HG03469 (cell line): ENCODE measurements at regions not wholly inside any gene's neighbourhood (a gene's known extent, or its start where the extent isn't known, plus 50 kb on each side); places are given as distances from the start of the nearest gene placed in this dataset.
"Not testable (repeated sequence)": the region's sequence is repeated elsewhere in the genome, so short reads cannot be mapped to it uniquely, and the experiment has no call there.

Experiments used
- ATAC-seq: cut with Tn5 transposase; IDR thresholded peaks from one replicate; pipeline ENCODE4 v1.9.1; 2021; ENCODE audit warnings: mild to moderate bottlenecking, moderate library complexity, moderate number of reproducible peaks; ENCODE audit not compliant: unreplicated experiment

GRCh38 chr18:77369644-77370043, 120.0 kb downstream of the GALR1 start:
- ATAC-seq, result no peak

GRCh38 chr18:77373730-77374445, 124.2 kb downstream of the GALR1 start:
- no peak for ATAC-seq

DNA sequence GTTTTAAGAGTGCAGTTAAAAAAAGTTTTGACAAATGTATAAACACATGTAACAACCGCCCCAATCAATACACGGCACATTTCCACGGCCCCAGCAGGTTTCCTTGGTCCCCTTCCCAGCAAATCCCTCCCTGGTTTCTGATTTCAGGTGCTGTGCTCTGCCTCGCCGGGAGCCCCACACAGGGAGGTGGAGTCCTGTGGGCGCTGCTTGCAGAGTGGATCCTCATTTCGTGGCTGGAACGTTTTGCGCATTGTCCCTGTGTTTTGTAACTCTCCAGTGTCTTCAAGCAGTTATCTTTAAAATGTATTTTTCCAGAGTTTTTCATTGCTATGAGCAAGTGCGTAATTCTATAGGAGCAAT, 124.8 kb downstream of the GALR1 start:
- no peak for ATAC-seq

DNA sequence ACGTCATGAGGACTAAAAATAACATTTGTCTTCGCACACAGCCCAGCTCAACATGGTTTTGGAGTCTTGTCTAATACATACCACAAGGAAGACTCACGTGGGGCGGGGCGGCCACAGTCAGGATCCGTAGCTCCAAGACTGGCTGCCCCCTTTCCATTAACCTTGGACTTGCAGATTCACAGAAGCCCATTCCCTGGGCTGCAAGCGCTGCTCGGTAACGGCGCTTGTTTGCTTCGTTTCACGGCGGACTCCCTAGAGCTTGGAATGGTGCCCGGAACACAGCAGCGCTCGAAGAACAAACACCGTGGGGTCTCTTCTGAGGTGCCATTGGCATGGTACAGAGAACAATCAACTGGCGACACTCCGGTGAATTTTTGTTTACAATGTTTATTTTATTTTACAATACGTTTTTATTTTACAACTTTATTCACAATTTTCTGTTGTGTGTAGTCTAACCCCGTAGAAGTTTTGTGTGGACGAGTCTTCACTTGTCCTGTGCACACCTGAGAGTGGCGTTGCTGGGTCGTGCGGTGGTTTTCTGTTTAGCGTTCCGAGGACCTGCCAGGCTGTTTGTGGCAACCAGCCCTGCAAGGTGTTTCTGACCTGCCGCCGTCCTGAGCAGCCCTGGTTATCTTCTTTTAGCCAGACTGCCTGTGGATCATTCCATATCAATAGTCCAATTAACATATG, 126.5 kb downstream of the GALR1 start:
- ATAC-seq, result no peak

GRCh38 chr18:77376733-77377094, 127.1 kb downstream of the GALR1 start:
- ATAC-seq, result no peak

- ATAC-seq, result no peak
Measured at GRCh38 chr18:77377813-77378212, 128.2 kb downstream of the GALR1 start.

DNA sequence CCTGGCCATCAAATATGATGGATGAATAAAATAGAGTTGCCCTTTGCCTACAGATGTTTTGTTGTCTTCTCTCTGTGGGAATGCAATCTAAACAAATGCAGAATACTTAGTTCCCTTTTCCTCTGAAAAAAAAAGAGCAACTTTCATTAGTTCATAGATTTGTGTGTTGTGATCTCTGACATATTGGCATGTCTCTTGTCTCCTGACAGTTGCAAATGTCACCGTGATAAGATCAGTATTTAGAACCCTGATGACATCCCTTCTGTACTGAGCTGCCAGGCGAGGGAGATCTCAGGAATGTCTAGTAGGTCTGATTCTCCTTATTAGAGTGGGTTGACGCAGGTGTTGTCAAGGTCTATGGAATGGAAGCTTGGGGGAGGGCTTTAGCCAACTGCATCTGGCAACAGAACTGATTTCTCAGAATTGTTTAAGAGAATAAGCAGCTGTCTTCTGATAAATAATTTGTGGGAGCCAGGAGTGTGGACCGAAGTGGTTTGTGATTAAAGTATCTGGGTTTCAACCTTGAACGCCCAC, 130.4 kb downstream of the GALR1 start:
- no peak for ATAC-seq

DNA sequence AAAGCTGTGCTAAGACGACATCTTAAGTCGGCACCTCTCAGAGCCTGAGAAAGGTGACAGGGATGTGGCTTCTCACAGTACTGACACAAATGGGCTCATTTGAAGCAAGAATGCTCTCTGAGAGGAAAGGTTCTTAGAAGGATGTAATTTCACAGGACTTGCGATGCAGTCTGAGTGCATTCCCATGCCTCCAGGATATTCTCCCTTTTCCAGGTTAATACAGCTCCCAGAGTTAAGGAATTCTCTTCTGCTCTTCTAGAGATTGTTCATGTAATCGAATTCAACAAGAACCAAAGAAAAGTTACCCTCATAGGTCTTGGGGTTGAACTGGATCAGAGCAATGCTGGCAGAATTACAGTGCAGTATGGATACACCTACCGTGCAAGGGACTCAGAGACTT, 131.0 kb downstream of the GALR1 start:
- ATAC-seq, result no peak

GRCh38 chr18:77392321-77392720, 142.7 kb downstream of the GALR1 start:
- ATAC-seq, result no peak

DNA sequence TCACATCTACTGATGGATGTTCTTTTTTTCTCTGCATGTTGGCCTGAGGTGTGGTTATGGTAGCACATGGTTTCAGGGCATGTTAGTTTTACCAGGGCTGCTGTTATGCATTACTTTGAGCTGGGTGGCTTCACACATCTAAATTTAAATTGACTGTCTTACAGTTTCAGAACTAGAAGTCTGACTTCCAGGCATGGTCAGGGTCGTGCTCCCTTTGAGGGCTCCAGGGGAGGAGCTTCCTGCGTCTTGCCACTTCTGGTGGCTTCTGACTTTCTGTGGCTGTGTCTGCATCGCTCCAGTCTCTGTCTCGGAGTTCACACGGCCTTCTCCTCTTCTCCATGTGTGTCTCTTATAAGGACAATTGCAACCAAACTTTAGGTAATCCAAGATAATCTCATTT, 143.9 kb downstream of the GALR1 start:
- ATAC-seq, result no peak

- no peak for ATAC-seq
Measured at GRCh38 chr18:77395953-77396352, 146.3 kb downstream of the GALR1 start.

GRCh38 chr18:77397056-77397455, 147.4 kb downstream of the GALR1 start:
- ATAC-seq, result no peak

- no peak for ATAC-seq
Measured at GRCh38 chr18:77397617-77398016, 148.0 kb downstream of the GALR1 start.

- ATAC-seq, result no peak
Measured at GRCh38 chr18:77400561-77400960, 150.9 kb downstream of the GALR1 start.

- ATAC-seq, result no peak
Measured at GRCh38 chr18:77401173-77401572, 151.5 kb downstream of the GALR1 start.

GRCh38 chr18:77403969-77404535, 154.4 kb downstream of the GALR1 start:
- no peak for ATAC-seq

DNA sequence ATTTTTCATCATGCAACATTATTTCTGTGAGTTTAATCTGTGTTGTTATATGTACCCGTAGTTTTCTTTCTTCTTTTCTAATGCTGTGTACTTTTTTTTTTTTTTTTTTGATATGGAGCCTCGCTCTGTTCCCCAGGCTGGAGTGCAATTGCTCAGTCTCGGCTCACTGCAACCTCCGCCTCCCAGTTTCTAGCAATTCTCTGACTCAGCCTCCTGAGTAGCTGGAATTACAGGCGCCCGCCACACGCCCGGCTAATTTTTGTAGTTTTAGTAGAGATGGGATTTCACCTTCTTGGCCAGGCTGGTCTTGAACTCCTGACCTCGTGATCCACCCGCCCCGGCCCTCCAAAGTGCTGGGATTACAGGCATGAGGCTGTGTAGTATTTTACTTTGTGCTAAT, 155.4 kb downstream of the GALR1 start:
- no peak for ATAC-seq

GRCh38 chr18:77407733-77408132, 158.1 kb downstream of the GALR1 start:
- no peak for ATAC-seq

GRCh38 chr18:77421546-77421945, 171.9 kb downstream of the GALR1 start:
- ATAC-seq, result not testable (repeated sequence)

DNA sequence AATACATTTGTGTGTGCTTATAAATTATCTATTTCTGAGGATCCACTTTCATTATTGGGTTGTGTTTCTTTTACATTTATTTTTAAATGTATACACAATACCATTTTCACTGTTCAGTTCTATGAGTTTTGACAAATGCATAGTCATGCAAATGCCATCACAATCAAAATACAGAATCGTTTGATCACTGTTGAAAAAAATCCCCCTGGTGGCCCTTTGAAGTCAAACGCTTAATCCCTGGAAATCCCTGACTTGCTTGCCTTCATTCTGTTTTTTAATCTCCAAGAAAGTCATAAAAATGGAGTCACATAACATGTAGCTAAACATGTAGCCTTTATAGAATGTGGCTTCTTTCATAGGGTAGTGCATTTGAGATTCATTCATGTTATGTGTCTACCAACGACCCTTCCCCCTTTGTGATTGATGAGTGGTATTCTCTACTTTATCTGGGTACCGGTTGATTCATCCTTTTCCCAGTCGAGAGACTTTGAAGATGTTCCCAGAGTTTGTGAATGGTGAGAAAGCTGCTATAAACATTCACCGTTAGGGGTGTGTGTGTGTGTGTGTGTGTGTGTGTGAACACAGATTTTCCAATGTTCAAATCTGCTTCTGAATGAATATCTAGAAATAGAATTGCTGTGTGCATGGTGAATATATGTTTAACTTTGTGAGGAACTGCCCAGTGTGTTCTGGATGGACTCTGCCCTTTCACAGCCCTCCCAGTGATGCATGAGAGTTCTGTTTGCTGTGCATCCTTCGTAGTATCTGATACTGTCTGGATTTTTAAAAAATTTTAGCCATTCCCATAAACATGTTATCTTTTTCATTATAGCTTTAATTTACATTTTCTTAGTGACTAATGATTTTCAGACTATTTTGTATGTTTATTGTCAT, 173.6 kb downstream of the GALR1 start:
- ATAC-seq, result no peak

GRCh38 chr18:77433076-77433475, 183.4 kb downstream of the GALR1 start:
- ATAC-seq, result no peak
